GDM1 (cell line): ENCODE measurements at regions not wholly inside any gene's neighbourhood (a gene's known extent, or its start where the extent isn't known, plus 50 kb on each side); places are given as distances from the start of the nearest gene placed in this dataset.

ENCODE experiments used
- DNase-seq: peaks from one replicate; lab custom pipeline; 2025; lab: John Stamatoyannopoulos, UW

DNA sequence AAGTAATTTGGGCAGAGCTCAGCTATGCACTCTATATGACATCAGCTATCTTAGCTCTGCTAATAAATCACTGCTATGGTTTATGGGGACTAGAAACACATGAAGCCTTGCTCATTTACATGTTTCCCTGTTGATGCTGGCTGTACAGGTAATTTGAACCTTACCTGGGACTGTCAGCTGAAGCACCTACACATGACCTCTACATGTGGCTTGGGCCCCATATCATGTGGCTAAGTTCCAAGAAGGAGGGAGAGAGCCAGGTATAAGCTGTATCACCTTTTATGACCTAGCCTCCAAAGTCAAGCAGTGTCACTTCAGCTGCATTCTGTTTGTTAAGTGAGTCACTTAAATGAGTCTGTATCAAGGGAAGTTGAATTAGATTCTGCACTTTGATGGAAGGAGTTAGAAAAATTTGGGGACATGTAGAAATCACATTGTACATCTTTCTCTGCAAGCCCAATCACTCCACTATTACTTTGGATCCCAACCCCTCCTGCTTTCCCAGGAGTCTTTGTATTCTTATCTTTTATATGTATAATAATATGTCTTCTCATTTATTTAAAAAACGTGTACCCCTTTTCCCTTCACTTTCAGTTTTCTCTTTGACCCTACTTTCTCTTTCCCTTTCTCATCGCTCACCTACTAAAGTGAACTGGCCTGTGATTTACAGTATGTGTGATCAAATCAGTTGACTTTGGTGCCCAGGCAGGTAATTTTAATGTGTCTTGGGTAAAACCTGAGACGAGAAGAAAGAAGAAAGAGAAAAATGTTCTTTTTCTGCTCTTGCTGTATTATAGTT is 53.4 kb upstream of the PRKACB start:
- no peak for DNase-seq

- DNase-seq = no peak
Observed at GRCh38 chr1:84089867-84090266, 54.2 kb upstream of the PRKACB start.

GRCh38 chr1:84089465-84089864 is 54.6 kb upstream of the PRKACB start:
- no peak for DNase-seq

DNA sequence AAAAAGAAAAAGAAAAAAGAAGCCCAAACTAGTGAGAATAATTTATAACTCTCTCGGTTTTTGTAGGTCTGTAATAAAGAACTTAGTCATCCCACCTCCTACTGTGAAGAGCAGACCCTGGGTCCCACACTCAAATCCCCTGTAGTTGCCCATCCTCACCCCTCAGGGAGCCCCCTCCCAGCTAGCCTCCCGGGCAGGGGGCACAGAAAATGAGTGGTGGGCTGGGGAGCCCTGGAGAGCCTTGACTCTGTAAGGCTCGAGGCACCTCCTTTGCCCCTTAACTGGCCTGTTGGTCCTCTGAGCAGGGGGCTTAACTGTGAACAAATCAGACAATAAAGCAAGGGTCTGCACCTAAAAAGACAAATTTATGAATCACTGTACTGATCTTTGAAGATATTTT is 57.5 kb upstream of the PRKACB start:
- no peak for DNase-seq

DNA sequence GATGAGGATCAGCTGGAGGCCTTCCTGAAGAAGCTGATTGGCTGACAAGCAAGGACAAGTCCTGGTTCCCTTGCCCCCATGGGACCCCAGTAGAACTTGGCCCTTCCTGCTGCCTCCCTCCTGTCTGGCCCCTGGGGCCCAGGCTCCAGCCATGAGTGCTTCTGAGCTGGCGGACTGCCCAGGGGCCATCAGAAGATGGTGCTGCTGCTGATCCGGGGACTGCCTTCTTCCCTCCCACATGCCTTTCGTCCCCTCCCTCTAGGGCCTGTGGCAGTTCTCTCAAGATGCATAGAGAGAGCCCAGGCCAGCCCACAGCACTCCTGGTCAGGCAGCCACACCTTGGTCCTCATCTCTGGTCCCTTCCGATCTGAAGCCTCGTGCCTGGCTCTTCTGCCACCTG is 57.9 kb upstream of the PRKACB start:
- DNase-seq = no peak

DNA sequence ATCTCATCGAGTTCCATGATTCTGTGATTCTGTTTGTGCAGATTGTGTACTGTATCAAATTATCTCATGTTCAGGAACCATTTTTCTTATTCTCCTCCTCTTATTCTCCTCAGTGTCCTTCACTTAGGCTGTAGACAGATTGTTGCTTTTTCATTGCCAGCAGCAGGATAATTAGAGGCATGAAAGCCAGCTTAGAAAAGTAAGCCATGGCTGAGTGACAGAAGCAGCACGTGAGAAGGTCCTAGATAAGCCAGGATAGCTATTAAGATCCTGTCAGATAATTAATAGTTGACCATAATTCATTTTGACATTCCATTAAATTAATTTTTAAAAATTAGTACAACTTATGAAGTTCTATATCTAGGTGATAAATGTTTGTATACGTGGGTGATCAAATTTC is 60.8 kb upstream of the PRKACB start:
- no peak for DNase-seq

- DNase-seq = no peak
Observed at GRCh38 chr1:84078842-84079202, 65.2 kb upstream of the PRKACB start.

- DNase-seq = no peak
Observed at GRCh38 chr1:84078108-84078841, 65.8 kb upstream of the PRKACB start.

DNA sequence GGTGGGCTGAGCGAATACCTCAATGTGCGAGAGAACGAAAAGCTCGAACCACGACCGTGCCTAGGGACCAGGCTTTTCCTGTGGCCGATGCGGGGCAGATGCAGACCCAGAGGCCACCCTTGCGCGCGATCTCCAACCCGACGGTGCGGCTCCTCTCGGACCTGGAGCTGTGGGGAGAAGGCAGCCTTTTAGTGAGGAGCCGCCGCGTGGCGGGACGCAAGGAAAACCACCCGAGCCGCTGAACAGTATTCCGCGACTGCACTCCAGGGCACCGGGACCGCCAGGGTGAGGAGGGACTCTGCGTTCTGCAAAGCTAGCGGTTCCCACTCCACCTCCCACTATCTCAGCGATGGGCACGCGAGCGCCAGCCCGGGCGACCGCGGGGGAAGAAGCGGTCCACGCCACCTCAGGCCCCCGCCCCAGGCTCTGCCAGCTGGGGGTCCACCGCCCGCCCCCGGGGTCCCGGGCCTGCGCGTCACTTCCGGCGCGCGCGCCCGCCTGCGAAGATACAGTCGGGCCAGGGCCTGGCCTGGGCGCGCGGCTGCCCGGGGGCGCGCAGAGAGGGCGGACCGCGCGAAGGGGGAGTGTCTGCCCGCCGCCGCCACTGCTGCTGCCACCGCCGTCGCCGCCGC is 66.5 kb upstream of the PRKACB start:
- DNase-seq = peak; percentile 79

DNA sequence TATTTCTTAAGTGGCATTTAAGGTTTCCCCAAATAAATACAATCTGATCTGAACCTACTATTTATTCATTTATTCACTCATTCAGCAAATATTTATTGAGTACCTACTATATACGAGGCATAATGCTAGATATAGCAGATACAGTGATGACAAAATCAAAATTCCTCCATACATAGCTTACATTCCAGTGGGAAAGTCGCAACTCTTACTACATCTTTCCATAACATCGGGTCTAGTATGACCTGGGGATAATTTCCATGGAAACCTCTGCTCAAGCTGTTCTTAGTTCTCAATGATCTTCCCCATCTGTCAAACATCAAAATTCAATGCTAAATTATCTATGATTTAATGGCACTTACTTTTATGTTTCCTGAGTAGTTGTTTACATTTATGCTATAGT is 70.8 kb upstream of the PRKACB start:
- DNase-seq = no peak

- DNase-seq = no peak
Observed at GRCh38 chr1:84069236-84069845, 70.4 kb upstream of the TTLL7 start.

- no peak for DNase-seq
Observed at GRCh38 chr1:84062496-84062895, 63.6 kb upstream of the TTLL7 start.

DNA sequence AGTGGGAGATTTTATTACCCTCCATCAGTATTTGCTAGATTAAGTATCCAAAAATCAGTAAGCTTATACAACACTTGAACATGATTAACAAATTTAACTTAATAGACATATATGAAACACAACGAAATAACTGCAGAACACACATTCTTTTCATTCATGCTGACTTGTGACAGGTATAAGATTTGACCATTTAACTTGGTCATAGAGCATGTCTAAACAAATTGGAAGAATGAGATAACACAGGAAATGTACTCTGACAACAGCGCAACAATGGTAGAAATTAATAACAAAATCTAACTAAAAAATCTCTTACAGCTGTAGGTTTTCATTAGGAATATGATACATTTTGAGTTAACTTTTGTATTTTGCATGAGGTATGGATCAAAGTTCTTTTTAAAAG is 62.4 kb upstream of the TTLL7 start:
- no peak for DNase-seq

GRCh38 chr1:84060781-84061180 is 61.8 kb upstream of the TTLL7 start:
- DNase-seq = no peak

DNA sequence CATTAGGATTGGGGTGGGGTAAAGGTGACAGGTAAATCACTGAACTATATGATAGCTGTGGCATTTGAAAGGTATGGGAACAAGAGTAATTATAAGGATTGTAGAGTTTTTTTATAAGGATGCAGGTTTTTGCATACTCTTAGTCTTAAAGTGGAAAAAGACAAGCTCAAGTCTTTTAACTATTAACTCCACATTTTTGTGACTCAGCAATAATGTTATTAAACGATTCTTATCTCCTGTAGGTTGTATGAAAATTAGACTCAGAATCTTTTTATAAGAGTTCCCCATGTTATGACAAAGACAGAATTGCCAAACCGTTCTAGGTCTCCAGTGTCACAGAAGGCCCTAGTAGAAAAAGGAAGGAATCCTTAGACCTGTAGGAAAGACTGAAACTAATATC is 49.9 kb upstream of the TTLL7 start:
- DNase-seq = no peak
